CD8-positive, alpha-beta memory T cell (primary cell): ENCODE measurements at regions not wholly inside any gene's neighbourhood (a gene's known extent, or its start where the extent isn't known, plus 50 kb on each side); places are given as distances from the start of the nearest gene placed in this dataset.

Experiments
- CTCF ChIA-PET: fragments of 350-600 bp; sonication (Branson Sonifier 250); formaldehyde crosslinking; loops from one replicate; lab custom pipeline; 2021; ENCODE audit warnings: antibody characterized with exemption; lab: Charles Lee
- POLR2A ChIA-PET: fragments of 350-600 bp; sonication (Branson Sonifier 250); formaldehyde crosslinking; loops from one replicate; lab custom pipeline; 2021; ENCODE audit warnings: antibody characterized with exemption; lab: Charles Lee
- DNase-seq, 5 donors: peaks; one replicate each; pipeline versions ENCODE4 v3.0.0 to v3.0.0-alpha.2; 2020 to 2022; ENCODE audit warnings: mixed read lengths in 1 of 5
- H3K27ac ChIP-seq: one replicate; pipeline ENCODE4 v1.7.0; 2013; ENCODE audit warnings: low read depth, mild to moderate bottlenecking, low read length, moderate library complexity
- H3K27me3 ChIP-seq: 2 replicates; pipeline ENCODE4 v1.7.0; 2013; ENCODE audit warnings: low read length, mild to moderate bottlenecking; ENCODE audit not compliant: insufficient read depth, poor library complexity, severe bottlenecking
- H3K36me3 ChIP-seq: 2 replicates; pipeline ENCODE4 v1.7.0; 2013; ENCODE audit warnings: mild to moderate bottlenecking, low read length, moderate library complexity; ENCODE audit not compliant: insufficient read depth
- H3K4me1 ChIP-seq: 2 replicates; pipeline ENCODE4 v1.7.0; 2013; ENCODE audit warnings: mild to moderate bottlenecking, low read length, moderate library complexity; ENCODE audit not compliant: insufficient read depth
- H3K4me3 ChIP-seq: 2 replicates; pipeline ENCODE4 v1.7.0; 2013; ENCODE audit warnings: mild to moderate bottlenecking, low read length
- H3K9me3 ChIP-seq: 2 replicates; pipeline ENCODE4 v1.7.0; 2013; ENCODE audit warnings: mild to moderate bottlenecking, low read length
- H3K27ac Mint-ChIP-seq, 8 donors: one replicate each; pipeline ENCODE4 v1.8.0; 2020 to 2021; ENCODE audit warnings: mixed read lengths in 8 of 8, mild to moderate bottlenecking in 6 of 8, inconsistent platforms in 3 of 8, moderate library complexity in 3 of 8
- H3K27me3 Mint-ChIP-seq, 2 donors: one replicate each; pipeline ENCODE4 v1.8.0; 2020 to 2021; ENCODE audit warnings: mixed read lengths in 2 of 2, mild to moderate bottlenecking in 1 of 2, moderate library complexity in 1 of 2
- H3K36me3 Mint-ChIP-seq, 3 donors: one replicate each; pipeline ENCODE4 v1.8.0; 2020 to 2021; ENCODE audit warnings: mixed read lengths in 3 of 3, inconsistent platforms in 1 of 3, mild to moderate bottlenecking in 1 of 3
- H3K4me1 Mint-ChIP-seq, 3 donors: one replicate each; pipeline ENCODE4 v1.8.0; 2020 to 2021; ENCODE audit warnings: mixed read lengths in 3 of 3, inconsistent platforms in 1 of 3, mild to moderate bottlenecking in 1 of 3
- H3K4me3 Mint-ChIP-seq, 7 donors: one replicate each; pipeline ENCODE4 v1.8.0; 2020 to 2021; ENCODE audit warnings: mixed read lengths in 7 of 7, mild to moderate bottlenecking in 6 of 7, moderate library complexity in 4 of 7, inconsistent platforms in 2 of 7
- H3K9me3 Mint-ChIP-seq, 5 donors: one replicate each; pipeline ENCODE4 v1.8.0; 2020 to 2022; ENCODE audit warnings: mixed read lengths in 5 of 5, mild to moderate bottlenecking in 3 of 5, moderate library complexity in 2 of 5, inconsistent platforms in 1 of 5

- Histone ChIP-seq H3K27me3 (no peaks in the 10 kb centered on the region), H3K9me3 (no peaks in the 10 kb centered on the region), H3K27ac (no peak overlapping the region), H3K4me1 (no peaks in the 10 kb centered on the region), H3K4me3 (no peak overlapping the region), H3K36me3 (no peaks in the 10 kb centered on the region)
- Mint-ChIP-seq H3K36me3 (peaks cover 4 to 19% (median 6%) of the 10 kb centered on the region in 3 donors), H3K4me1 (no peaks in the 10 kb centered on the region), H3K27ac (no peak overlapping the region), H3K4me3 (no peak overlapping the region), H3K27me3 (peaks cover 0 to 4% of the 10 kb centered on the region in 2 donors), H3K9me3 (peaks cover 2 to 8% (median 7%) of the 10 kb centered on the region in 5 donors)
- POLR2A ChIA-PET, result no interaction called here
- CTCF ChIA-PET, result interaction anchor here (1.9 kb wide), 1 partner anchor 17 kb away, joined by 5 read pairs; no protein-coding TSS in a partner anchor
- DNase-seq, result no peak
These were observed 162.7 kb downstream of the PFKFB3 start for GRCh38 chr10:6365384-6365783.
